ENCODE measurements at regions not wholly inside any gene's neighbourhood (a gene's known extent, or its start where the extent isn't known, plus 50 kb on each side); places are given as distances from the start of the nearest gene placed in this dataset.

- Histone ChIP-seq H4K20me1 (ENCODE audit: insufficient read depth, low read depth, low read length) (no peaks in the 10 kb centered on the region), H3K27ac (ENCODE audit: low read length) (no peak overlapping the region), H3K9ac (ENCODE audit: low read length) (no peak overlapping the region), H2AFZ (ENCODE audit: low read length) (no peak overlapping the region), H3K27me3 (ENCODE audit: low read length) (no peaks in the 10 kb centered on the region), H3K9me3 (ENCODE audit: low read length) (no peaks in the 10 kb centered on the region), H3K4me1 (ENCODE audit: low read length) (no peaks in the 10 kb centered on the region), H3K79me2 (ENCODE audit: low read length) (no peaks in the 10 kb centered on the region), H3K9me2 (replicated peaks; ENCODE audit: insufficient read depth, low read length) (no peaks in the 10 kb centered on the region), H3K4me2 (ENCODE audit: low read depth, low read length, poor library complexity, severe bottlenecking) (no peak overlapping the region), H3K36me3 (ENCODE audit: insufficient read depth, low read length) (no peaks in the 10 kb centered on the region), H3K4me3 (ENCODE audit: low read length) (no peak overlapping the region)
- no peak for DNase-seq
These were observed 52.5 kb upstream of the CORO2B start for GRCh38 chr15:68526269-68526668.

- no peak overlapping the region for H2AFZ ChIP-seq (ENCODE audit: low read length)
- DNase-seq: peak; percentile 44
- H3K4me1 ChIP-seq (ENCODE audit: low read length): no peaks in the 10 kb centered on the region
- H3K36me3 ChIP-seq (ENCODE audit: insufficient read depth, low read length): no peaks in the 10 kb centered on the region
- H3K4me2 ChIP-seq (ENCODE audit: low read depth, low read length, poor library complexity, severe bottlenecking): no peak overlapping the region
- H3K9me3 ChIP-seq (ENCODE audit: low read length): no peaks in the 10 kb centered on the region
- no peaks in the 10 kb centered on the region for H3K79me2 ChIP-seq (ENCODE audit: low read length)
- no peak overlapping the region for H3K27ac ChIP-seq (ENCODE audit: low read length)
- no peaks in the 10 kb centered on the region for H3K9me2 ChIP-seq (replicated peaks; ENCODE audit: insufficient read depth, low read length)
- no peaks in the 10 kb centered on the region for H3K27me3 ChIP-seq (ENCODE audit: low read length)
- no peak overlapping the region for H3K9ac ChIP-seq (ENCODE audit: low read length)
- H3K4me3 ChIP-seq (ENCODE audit: low read length): no peak overlapping the region
- no peaks in the 10 kb centered on the region for H4K20me1 ChIP-seq (ENCODE audit: insufficient read depth, low read depth, low read length)
These were observed 52.0 kb upstream of the CORO2B start for GRCh38 chr15:68526784-68527183.

- DNase-seq: no peak
- Histone ChIP-seq H3K27ac (ENCODE audit: low read length) (no peak overlapping the region), H3K4me3 (ENCODE audit: low read length) (no peak overlapping the region), H3K9me3 (ENCODE audit: low read length) (no peaks in the 10 kb centered on the region), H3K4me2 (ENCODE audit: low read depth, low read length, poor library complexity, severe bottlenecking) (no peak overlapping the region), H3K9ac (ENCODE audit: low read length) (no peak overlapping the region), H3K4me1 (ENCODE audit: low read length) (no peaks in the 10 kb centered on the region), H3K27me3 (ENCODE audit: low read length) (no peaks in the 10 kb centered on the region), H2AFZ (ENCODE audit: low read length) (no peak overlapping the region), H3K79me2 (ENCODE audit: low read length) (no peaks in the 10 kb centered on the region), H3K9me2 (replicated peaks; ENCODE audit: insufficient read depth, low read length) (no peaks in the 10 kb centered on the region), H3K36me3 (ENCODE audit: insufficient read depth, low read length) (no peaks in the 10 kb centered on the region), H4K20me1 (ENCODE audit: insufficient read depth, low read depth, low read length) (no peaks in the 10 kb centered on the region)
These were observed 50.0 kb upstream of the CORO2B start for GRCh38 chr15:68528626-68529290.

Data from Karpas-422 (cell line).